ENCODE measurements at regions not wholly inside any gene's neighbourhood (a gene's known extent, or its start where the extent isn't known, plus 50 kb on each side); places are given as distances from the start of the nearest gene placed in this dataset.
"Not testable (repeated sequence)": the region's sequence is repeated elsewhere in the genome, so short reads cannot be mapped to it uniquely, and the experiment has no call there.

GRCh38 chr6:4721368-4721767 lies 54.8 kb upstream of the CDYL start:
- not testable (repeated sequence) for TF ChIP-seq CTCF (IDR thresholded peaks at IDR 0.05); POLR2A (IDR thresholded peaks at IDR 0.05; ENCODE audit: low read depth)
